ENCODE measurements at regions not wholly inside any gene's neighbourhood (a gene's known extent, or its start where the extent isn't known, plus 50 kb on each side); places are given as distances from the start of the nearest gene placed in this dataset.
"Not testable (repeated sequence)": the region's sequence is repeated elsewhere in the genome, so short reads cannot be mapped to it uniquely, and the experiment has no call there.

DNA sequence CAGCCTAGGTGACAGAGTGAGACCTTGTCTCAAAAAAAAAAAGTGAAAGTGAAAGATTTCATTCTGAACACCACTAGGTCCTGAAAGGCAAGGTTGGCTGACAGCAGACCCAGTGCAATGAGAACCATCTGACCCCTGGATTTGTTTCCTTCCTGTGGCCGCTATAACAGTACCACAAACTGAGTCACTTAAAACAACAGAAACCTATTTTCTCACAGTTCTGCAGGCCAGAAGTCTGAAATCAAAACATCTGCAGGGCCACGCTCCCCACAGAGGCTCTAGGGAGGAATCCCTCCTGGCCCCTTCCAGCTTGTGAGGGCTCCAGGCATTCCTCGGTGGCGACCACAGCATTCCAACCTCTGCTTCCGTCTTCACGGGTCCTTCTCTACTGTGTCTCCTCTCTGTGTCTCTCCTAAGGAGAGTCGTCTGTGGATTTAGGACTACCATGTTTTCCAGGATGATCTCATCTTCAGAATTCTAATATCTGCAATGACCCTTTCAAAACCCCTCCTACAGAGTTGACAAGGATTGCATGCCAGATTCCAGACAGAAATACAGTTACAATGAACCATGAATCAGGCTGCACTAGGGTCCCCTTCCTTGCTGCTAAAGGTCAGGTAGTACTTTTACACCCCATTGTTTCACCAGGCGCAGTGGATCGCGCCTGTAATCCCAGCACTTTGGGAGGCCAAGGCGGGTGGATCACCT lies 78.0 kb upstream of the ADGRL1 start:
- H3K4me3 ChIP-seq (ENCODE audit: low read depth in 1 of 3, low read length in 3 of 3); DNase-seq (ENCODE audit: low spot score); H3K4me1 ChIP-seq (ENCODE audit: control insufficient read depth in 4 of 4, insufficient read depth in 4 of 4, low read length in 3 of 4); H3K9me3 ChIP-seq (ENCODE audit: control insufficient read depth in 4 of 4, low read length in 3 of 4); H3K27me3 ChIP-seq (ENCODE audit: control insufficient read depth in 4 of 4, insufficient read depth in 4 of 4, low read length in 3 of 4); H3K27ac ChIP-seq (ENCODE audit: low read depth in 1 of 2, low read length in 2 of 2); H3K36me3 ChIP-seq (ENCODE audit: control insufficient read depth in 4 of 4, insufficient read depth in 3 of 4, low read depth in 1 of 4, low read length in 3 of 4); H3K9ac ChIP-seq (ENCODE audit: low read depth in 1 of 2, low read length in 2 of 2): not testable (repeated sequence)
- 66% methylated on average over 11 of the region's 11 CpGs for WGBS

DNA sequence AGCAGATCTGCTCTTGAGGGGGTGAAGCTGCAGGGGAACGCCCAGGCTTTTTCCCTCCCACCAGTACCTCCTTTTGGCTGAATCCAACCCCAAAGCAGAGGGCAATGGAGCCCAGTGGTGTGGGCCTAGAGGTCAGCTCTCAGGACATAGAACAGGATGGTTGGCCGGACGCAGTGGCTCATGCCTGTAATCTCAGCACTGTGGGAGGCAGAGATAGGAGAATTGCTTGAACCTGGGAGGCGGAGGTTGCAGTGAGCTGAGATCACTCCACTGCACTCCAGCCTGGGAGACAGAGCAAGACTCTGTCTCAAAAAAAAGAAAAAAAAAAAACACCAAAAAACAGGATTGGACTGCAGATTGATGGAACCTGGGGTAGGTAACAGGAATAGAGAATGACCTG lies 73.3 kb upstream of the ADGRL1 start:
- WGBS = 72% methylated on average over 4 of the region's 4 CpGs
- H3K4me1 ChIP-seq (ENCODE audit: control insufficient read depth in 4 of 4, insufficient read depth in 4 of 4, low read length in 3 of 4); H3K27me3 ChIP-seq (ENCODE audit: control insufficient read depth in 4 of 4, insufficient read depth in 4 of 4, low read length in 3 of 4); H3K9ac ChIP-seq (ENCODE audit: low read depth in 1 of 2, low read length in 2 of 2); DNase-seq (ENCODE audit: low spot score); H3K4me3 ChIP-seq (ENCODE audit: low read depth in 1 of 3, low read length in 3 of 3); H3K9me3 ChIP-seq (ENCODE audit: control insufficient read depth in 4 of 4, low read length in 3 of 4); H3K27ac ChIP-seq (ENCODE audit: low read depth in 1 of 2, low read length in 2 of 2); H3K36me3 ChIP-seq (ENCODE audit: control insufficient read depth in 4 of 4, insufficient read depth in 3 of 4, low read depth in 1 of 4, low read length in 3 of 4): not testable (repeated sequence)

DNA sequence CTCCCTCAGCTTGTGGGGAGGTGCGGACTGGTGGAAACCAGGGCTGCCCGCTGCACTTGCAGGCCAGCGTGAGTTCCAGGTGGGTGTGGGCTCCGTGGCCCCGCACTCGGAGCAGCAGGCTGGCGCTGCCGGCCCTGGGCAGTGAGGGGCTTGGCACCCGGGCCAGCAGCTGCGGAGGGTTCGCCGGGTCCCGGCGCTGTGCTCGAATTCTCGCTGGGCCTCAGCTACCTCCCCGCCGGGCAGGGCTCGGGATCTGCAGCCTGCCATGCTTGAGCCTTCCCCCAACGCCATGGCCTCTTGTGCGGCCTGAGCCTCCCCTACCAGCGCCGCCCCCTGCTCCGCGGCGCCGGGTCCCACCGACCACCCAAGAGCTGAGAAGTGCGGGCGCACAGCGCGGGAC lies 71.6 kb upstream of the ADGRL1 start:
- 94% methylated on average over 32 of the region's 32 CpGs for WGBS
- H3K9me3 ChIP-seq (ENCODE audit: control insufficient read depth in 4 of 4, low read length in 3 of 4) = peaks cover 0 to 4% (median 1%) of the 10 kb centered on the region in 4 donors
- no peak for TF ChIP-seq RXRA (IDR thresholded peaks at IDR 0.05)
- TF ChIP-seq TAF1 (conservative IDR thresholded peaks at IDR 0.05) = no peak
- no peak for TF ChIP-seq HNF4G (IDR thresholded peaks at IDR 0.05)
- H3K4me3 ChIP-seq (ENCODE audit: low read depth in 1 of 3, low read length in 3 of 3) = no peak overlapping the region
- no peaks in the 10 kb centered on the region for H3K27me3 ChIP-seq (ENCODE audit: control insufficient read depth in 4 of 4, insufficient read depth in 4 of 4, low read length in 3 of 4)
- no peaks in the 10 kb centered on the region for H3K36me3 ChIP-seq (ENCODE audit: control insufficient read depth in 4 of 4, insufficient read depth in 3 of 4, low read depth in 1 of 4, low read length in 3 of 4)
- H3K9ac ChIP-seq (ENCODE audit: low read depth in 1 of 2, low read length in 2 of 2) = no peak overlapping the region
- DNase-seq (ENCODE audit: low spot score) = no peak
- H3K27ac ChIP-seq (ENCODE audit: low read depth in 1 of 2, low read length in 2 of 2) = no peak overlapping the region
- no peaks in the 10 kb centered on the region for H3K4me1 ChIP-seq (ENCODE audit: control insufficient read depth in 4 of 4, insufficient read depth in 4 of 4, low read length in 3 of 4)

GRCh38 chr19:14275823-14276222 lies 69.9 kb upstream of the ADGRL1 start:
- not testable (repeated sequence) for H3K4me1 ChIP-seq (ENCODE audit: control insufficient read depth in 4 of 4, insufficient read depth in 4 of 4, low read length in 3 of 4); H3K36me3 ChIP-seq (ENCODE audit: control insufficient read depth in 4 of 4, insufficient read depth in 3 of 4, low read depth in 1 of 4, low read length in 3 of 4); H3K9ac ChIP-seq (ENCODE audit: low read depth in 1 of 2, low read length in 2 of 2); H3K4me3 ChIP-seq (ENCODE audit: low read depth in 1 of 3, low read length in 3 of 3); H3K27ac ChIP-seq (ENCODE audit: low read depth in 1 of 2, low read length in 2 of 2); H3K27me3 ChIP-seq (ENCODE audit: control insufficient read depth in 4 of 4, insufficient read depth in 4 of 4, low read length in 3 of 4); DNase-seq (ENCODE audit: low spot score); H3K9me3 ChIP-seq (ENCODE audit: control insufficient read depth in 4 of 4, low read length in 3 of 4)
- 72% methylated on average over 5 of the region's 5 CpGs for WGBS

GRCh38 chr19:14272623-14273022 lies 66.7 kb upstream of the ADGRL1 start:
- DNase-seq (ENCODE audit: low spot score) = no peak
- Histone ChIP-seq H3K4me3 (ENCODE audit: low read depth in 1 of 3, low read length in 3 of 3) (no peak overlapping the region), H3K9ac (ENCODE audit: low read depth in 1 of 2, low read length in 2 of 2) (no peak overlapping the region), H3K27me3 (ENCODE audit: control insufficient read depth in 4 of 4, insufficient read depth in 4 of 4, low read length in 3 of 4) (peaks cover 0 to 6% (median 0%) of the 10 kb centered on the region in 4 donors), H3K4me1 (ENCODE audit: control insufficient read depth in 4 of 4, insufficient read depth in 4 of 4, low read length in 3 of 4) (no peaks in the 10 kb centered on the region), H3K9me3 (ENCODE audit: control insufficient read depth in 4 of 4, low read length in 3 of 4) (peaks cover 0 to 6% (median 1%) of the 10 kb centered on the region in 4 donors), H3K36me3 (ENCODE audit: control insufficient read depth in 4 of 4, insufficient read depth in 3 of 4, low read depth in 1 of 4, low read length in 3 of 4) (no peaks in the 10 kb centered on the region), H3K27ac (ENCODE audit: low read depth in 1 of 2, low read length in 2 of 2) (no peak overlapping the region)
- 88% methylated on average over 4 of the region's 4 CpGs for WGBS
- TF ChIP-seq RAD21 (IDR thresholded peaks at IDR 0.05) = no peak
- TF ChIP-seq YY1 (IDR thresholded peaks at IDR 0.05) = no peak
- TF ChIP-seq, protein P1, sequence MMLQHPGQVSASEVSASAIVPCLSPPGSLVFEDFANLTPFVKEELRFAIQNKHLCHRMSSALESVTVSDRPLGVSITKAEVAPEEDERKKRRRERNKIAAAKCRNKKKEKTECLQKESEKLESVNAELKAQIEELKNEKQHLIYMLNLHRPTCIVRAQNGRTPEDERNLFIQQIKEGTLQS (IDR thresholded peaks at IDR 0.05) = no peak
- TF ChIP-seq, protein P2, sequence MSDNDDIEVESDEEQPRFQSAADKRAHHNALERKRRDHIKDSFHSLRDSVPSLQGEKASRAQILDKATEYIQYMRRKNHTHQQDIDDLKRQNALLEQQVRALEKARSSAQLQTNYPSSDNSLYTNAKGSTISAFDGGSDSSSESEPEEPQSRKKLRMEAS (IDR thresholded peaks at IDR 0.05) = no peak
- no peak for TF ChIP-seq JUND (IDR thresholded peaks at IDR 0.05)
- TF ChIP-seq EGR1 (IDR thresholded peaks at IDR 0.05; ENCODE audit: low read depth in 2 of 2) = no peak
- TF ChIP-seq, protein P3, sequence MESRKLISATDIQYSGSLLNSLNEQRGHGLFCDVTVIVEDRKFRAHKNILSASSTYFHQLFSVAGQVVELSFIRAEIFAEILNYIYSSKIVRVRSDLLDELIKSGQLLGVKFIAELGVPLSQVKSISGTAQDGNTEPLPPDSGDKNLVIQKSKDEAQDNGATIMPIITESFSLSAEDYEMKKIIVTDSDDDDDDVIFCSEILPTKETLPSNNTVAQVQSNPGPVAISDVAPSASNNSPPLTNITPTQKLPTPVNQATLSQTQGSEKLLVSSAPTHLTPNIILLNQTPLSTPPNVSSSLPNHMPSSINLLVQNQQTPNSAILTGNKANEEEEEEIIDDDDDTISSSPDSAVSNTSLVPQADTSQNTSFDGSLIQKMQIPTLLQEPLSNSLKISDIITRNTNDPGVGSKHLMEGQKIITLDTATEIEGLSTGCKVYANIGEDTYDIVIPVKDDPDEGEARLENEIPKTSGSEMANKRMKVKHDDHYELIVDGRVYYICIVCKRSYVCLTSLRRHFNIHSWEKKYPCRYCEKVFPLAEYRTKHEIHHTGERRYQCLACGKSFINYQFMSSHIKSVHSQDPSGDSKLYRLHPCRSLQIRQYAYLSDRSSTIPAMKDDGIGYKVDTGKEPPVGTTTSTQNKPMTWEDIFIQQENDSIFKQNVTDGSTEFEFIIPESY (IDR thresholded peaks at IDR 0.05) = no peak
- no peak for TF ChIP-seq TAF1 (conservative IDR thresholded peaks at IDR 0.05)
- TF ChIP-seq HNF4G (IDR thresholded peaks at IDR 0.05) = no peak
- TF ChIP-seq HNF4A (conservative IDR thresholded peaks at IDR 0.05) = no peak
- TF ChIP-seq RXRA (IDR thresholded peaks at IDR 0.05) = no peak
- no peak for TF ChIP-seq FOXA2 (IDR thresholded peaks at IDR 0.05)
- TF ChIP-seq GABPA (IDR thresholded peaks at IDR 0.05 in 1 of 2, conservative IDR thresholded peaks at IDR 0.05 in 1 of 2) = no peak
- no peak for TF ChIP-seq CTCF (IDR thresholded peaks at IDR 0.05; ENCODE audit: low read depth, low read length, missing input control)
- no peak for TF ChIP-seq FOXA1 (IDR thresholded peaks at IDR 0.05)
- TF ChIP-seq NR2F2 (IDR thresholded peaks at IDR 0.05) = no peak

All from liver (tissue), 8 donors.